Nephron (organoid): ENCODE measurements at regions not wholly inside any gene's neighbourhood (a gene's known extent, or its start where the extent isn't known, plus 50 kb on each side); places are given as distances from the start of the nearest gene placed in this dataset.

Experiments
- H3K27ac Mint-ChIP-seq, 3 experiments: 2 replicates each; pipeline ENCODE4 v1.8.0; 2020; ENCODE audit warnings: mixed read lengths in 3 of 3, mild to moderate bottlenecking in 2 of 3, moderate library complexity in 1 of 3
- H3K27me3 Mint-ChIP-seq: 2 replicates; pipeline ENCODE4 v1.8.0; 2021; ENCODE audit warnings: low read depth, mild to moderate bottlenecking, moderate library complexity, mixed read lengths
- H3K36me3 Mint-ChIP-seq: 2 replicates; pipeline ENCODE4 v1.8.0; 2020; ENCODE audit warnings: low read depth, mixed read lengths
- H3K4me1 Mint-ChIP-seq: 2 replicates; pipeline ENCODE4 v1.8.0; 2020; ENCODE audit warnings: mixed read lengths
- H3K4me3 Mint-ChIP-seq, 3 experiments: 2 replicates each; pipeline ENCODE4 v1.8.0; 2020; ENCODE audit warnings: mild to moderate bottlenecking in 3 of 3, mixed read lengths in 3 of 3, moderate library complexity in 2 of 3
- H3K9me3 Mint-ChIP-seq: 2 replicates; pipeline ENCODE4 v1.8.0; 2020; ENCODE audit warnings: mixed read lengths
- TF ChIP-seq, protein P1 (sequence below), 3 experiments: fragments of 200-600 bp; sonication (generic); IDR thresholded peaks; one replicate each; pipeline ENCODE4 v1.5.0; 2021; ENCODE audit warnings: antibody characterized with exemption in 3 of 3; ENCODE audit not compliant: unreplicated experiment in 3 of 3

DNA sequence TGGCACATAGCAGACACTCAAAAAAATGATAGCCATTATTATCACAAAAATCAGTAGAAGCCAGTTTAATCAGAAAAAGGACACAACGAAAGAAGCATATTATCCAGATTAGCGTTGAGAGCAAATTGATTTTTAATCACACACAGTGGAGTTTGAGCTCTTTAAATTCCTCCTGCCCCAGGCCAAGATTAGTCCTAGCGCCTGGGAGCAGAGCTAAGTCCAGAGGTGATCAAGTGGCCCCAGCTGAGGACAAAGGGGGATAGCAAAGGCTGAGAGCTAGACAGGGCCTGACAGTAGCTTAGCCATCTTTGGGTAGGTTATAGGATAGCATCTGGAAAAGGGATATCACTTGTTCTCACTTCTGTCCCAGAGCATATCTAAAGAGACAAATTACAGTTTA is 133.6 kb downstream of the NXPE2 start:
- peaks cover 6% of the 10 kb centered on the region for H3K27me3 Mint-ChIP-seq
- no peaks in the 10 kb centered on the region for H3K4me1 Mint-ChIP-seq
- H3K4me3 Mint-ChIP-seq: no peak overlapping the region
- no peaks in the 10 kb centered on the region for H3K36me3 Mint-ChIP-seq
- no peak overlapping the region for H3K27ac Mint-ChIP-seq
- H3K9me3 Mint-ChIP-seq: no peaks in the 10 kb centered on the region
- TF ChIP-seq, protein P1, sequence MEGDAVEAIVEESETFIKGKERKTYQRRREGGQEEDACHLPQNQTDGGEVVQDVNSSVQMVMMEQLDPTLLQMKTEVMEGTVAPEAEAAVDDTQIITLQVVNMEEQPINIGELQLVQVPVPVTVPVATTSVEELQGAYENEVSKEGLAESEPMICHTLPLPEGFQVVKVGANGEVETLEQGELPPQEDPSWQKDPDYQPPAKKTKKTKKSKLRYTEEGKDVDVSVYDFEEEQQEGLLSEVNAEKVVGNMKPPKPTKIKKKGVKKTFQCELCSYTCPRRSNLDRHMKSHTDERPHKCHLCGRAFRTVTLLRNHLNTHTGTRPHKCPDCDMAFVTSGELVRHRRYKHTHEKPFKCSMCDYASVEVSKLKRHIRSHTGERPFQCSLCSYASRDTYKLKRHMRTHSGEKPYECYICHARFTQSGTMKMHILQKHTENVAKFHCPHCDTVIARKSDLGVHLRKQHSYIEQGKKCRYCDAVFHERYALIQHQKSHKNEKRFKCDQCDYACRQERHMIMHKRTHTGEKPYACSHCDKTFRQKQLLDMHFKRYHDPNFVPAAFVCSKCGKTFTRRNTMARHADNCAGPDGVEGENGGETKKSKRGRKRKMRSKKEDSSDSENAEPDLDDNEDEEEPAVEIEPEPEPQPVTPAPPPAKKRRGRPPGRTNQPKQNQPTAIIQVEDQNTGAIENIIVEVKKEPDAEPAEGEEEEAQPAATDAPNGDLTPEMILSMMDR (IDR thresholded peaks at IDR 0.05; ENCODE audit: unreplicated experiment in 3 of 3): no peak

DNA sequence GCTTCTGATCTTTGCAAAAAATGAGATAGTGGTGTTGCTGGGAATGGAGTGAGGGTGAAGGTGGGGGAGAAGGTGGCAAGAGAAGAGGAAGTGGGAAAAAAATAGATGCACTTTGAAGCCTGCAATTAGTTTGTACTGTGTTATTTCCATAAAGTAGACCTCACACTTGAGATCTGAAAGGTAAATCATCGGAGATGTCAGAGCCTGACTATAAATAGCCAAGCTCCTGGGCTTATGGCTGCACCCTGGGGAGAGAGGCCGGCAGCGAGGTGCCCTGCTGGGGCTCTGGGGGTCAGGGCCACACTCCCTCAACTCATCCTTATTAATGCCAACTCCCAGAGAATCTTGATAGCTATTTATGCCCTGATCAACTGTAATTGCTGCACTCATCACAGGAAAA is 134.4 kb downstream of the NXPE2 start:
- no peaks in the 10 kb centered on the region for H3K4me1 Mint-ChIP-seq

DNA sequence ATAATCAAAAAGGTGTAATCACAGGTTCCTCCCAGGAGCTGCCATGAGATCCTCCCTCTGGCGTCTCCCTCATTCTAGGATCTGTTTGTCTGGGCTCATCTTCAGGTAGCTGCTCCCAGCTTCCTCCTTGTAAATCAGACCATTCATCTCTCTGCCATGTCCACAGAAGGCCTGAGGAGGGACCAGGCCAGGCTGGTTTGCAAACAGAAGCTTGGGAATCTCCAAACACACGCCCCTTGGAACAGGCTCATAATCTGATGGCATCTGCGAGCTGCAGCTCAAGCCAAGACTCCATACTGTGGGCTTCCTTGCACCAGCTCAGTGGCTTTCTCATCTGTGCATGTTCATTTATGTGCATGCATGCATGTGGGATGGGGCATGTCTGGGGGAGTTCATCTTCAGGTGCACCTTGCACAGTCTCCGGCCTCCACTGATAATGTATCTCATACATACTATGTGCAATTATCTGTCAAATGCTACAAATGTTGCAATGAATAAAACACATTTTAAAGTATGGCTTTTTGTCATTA is 134.9 kb downstream of the NXPE2 start:
- TF ChIP-seq, protein P1 (IDR thresholded peaks at IDR 0.05; ENCODE audit: unreplicated experiment in 3 of 3): no peak
- H3K4me3 Mint-ChIP-seq: no peak overlapping the region
- H3K4me1 Mint-ChIP-seq: no peaks in the 10 kb centered on the region
- no peak overlapping the region for H3K27ac Mint-ChIP-seq
- H3K9me3 Mint-ChIP-seq: no peaks in the 10 kb centered on the region
- H3K27me3 Mint-ChIP-seq: peaks cover 6% of the 10 kb centered on the region
- H3K36me3 Mint-ChIP-seq: no peaks in the 10 kb centered on the region

More for the DNA sequence above, 134.4 kb downstream of the NXPE2 start:
- H3K4me3 Mint-ChIP-seq: no peak overlapping the region
- TF ChIP-seq, protein P1 (IDR thresholded peaks at IDR 0.05; ENCODE audit: unreplicated experiment in 3 of 3): no peak
- no peaks in the 10 kb centered on the region for H3K36me3 Mint-ChIP-seq
- peaks cover 6% of the 10 kb centered on the region for H3K27me3 Mint-ChIP-seq
- H3K9me3 Mint-ChIP-seq: no peaks in the 10 kb centered on the region
- no peak overlapping the region for H3K27ac Mint-ChIP-seq

DNA sequence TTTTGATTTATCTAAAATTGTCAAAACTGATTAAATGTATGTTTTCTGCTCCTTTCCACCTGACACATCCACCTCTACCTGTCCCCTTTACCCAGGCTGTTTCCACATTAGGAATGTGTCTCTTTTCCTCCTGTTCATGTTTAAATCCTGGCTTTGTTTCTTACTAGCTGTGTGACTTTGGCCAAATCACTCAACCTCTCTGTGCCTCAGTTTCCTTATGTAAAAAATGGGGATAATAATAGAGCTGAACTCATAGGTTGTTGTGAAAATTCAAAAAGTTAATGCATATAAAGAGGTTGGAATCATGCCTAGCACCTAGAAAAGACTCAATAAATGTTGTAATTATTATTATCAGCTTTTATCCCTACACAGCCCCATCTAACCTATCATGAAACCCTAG is 136.8 kb downstream of the NXPE2 start:
- TF ChIP-seq, protein P1 (IDR thresholded peaks at IDR 0.05; ENCODE audit: unreplicated experiment in 3 of 3): no peak
- H3K4me1 Mint-ChIP-seq: no peaks in the 10 kb centered on the region
- H3K36me3 Mint-ChIP-seq: no peaks in the 10 kb centered on the region
- no peaks in the 10 kb centered on the region for H3K9me3 Mint-ChIP-seq
- H3K27me3 Mint-ChIP-seq: peaks cover 6% of the 10 kb centered on the region
- H3K27ac Mint-ChIP-seq: no peak overlapping the region
- no peak overlapping the region for H3K4me3 Mint-ChIP-seq

DNA sequence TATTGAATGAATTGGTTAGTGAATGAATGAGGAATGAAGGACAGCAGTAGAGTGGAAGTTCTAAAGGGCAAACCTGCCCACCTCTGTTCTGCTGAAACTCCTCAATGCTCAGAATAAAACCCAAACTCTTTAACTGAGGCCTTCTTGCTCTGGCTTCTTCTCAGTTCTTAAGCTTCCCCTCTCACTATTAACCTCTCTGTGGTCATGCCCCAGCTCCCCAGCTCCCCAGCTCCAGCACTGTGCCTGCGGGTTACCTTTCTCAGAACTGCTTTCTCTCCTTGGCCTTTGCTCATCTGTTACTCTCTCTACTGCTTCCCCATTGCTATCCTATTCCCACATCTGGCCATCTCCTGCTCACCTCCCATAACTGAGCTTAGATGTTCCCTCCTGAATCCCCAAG is 137.4 kb downstream of the NXPE2 start:
- H3K4me3 Mint-ChIP-seq: no peak overlapping the region
- H3K36me3 Mint-ChIP-seq: no peaks in the 10 kb centered on the region
- H3K27me3 Mint-ChIP-seq: peaks cover 6% of the 10 kb centered on the region
- no peaks in the 10 kb centered on the region for H3K9me3 Mint-ChIP-seq
- H3K27ac Mint-ChIP-seq: no peak overlapping the region
- TF ChIP-seq, protein P1 (IDR thresholded peaks at IDR 0.05; ENCODE audit: unreplicated experiment in 3 of 3): no peak
- H3K4me1 Mint-ChIP-seq: no peaks in the 10 kb centered on the region

DNA sequence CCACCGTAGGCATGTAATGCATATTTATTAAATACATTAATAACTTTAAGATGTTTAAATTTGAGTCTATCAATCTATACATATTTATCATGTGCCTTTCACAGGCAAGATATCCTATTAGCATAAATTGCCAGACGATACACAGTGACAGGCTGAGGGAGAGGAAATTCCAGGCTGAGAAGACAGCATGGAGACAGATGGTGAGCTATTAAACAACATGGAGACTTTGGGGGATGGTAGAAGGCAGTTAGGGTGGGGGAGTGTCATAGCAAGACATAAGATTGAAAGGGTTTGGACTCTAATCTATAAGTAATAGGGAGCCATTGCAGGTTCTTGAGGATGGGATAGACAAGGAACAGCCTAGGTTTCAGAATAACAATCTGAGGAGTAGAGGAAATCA is 138.5 kb downstream of the NXPE2 start:
- Mint-ChIP-seq H3K27ac (no peak overlapping the region), H3K4me3 (no peak overlapping the region), H3K4me1 (no peaks in the 10 kb centered on the region), H3K36me3 (no peaks in the 10 kb centered on the region), H3K27me3 (peaks cover 11% of the 10 kb centered on the region), H3K9me3 (no peaks in the 10 kb centered on the region)
- TF ChIP-seq, protein P1 (IDR thresholded peaks at IDR 0.05; ENCODE audit: unreplicated experiment in 3 of 3): no peak
